ENCODE measurements at regions not wholly inside any gene's neighbourhood (a gene's known extent, or its start where the extent isn't known, plus 50 kb on each side); places are given as distances from the start of the nearest gene placed in this dataset.

DNA sequence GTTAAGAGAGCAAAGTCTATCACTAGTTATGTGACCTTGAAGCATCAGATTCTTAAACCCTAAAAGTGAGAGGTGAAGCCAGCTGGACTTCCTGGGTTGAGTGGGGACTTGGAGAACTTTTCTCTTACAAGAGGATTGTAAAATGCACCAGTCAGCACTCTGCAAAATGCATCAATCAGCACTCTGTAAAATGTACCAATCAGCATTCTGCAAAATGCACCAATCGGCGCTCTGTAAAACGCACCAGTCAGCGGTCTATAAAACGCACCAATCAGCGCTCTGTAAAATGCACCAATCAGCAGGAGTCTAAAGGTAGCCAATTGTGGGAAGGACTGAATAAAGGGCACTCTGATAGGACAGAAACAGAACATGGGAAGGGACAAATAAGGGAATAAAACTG is 291.6 kb upstream of the FAM98A start:
- WGBS (ENCODE audit: insufficient coverage, insufficient replicate concordance, low lambda C conversion rate, missing lambda C conversion rate): 93% methylated on average over 6 of the region's 6 CpGs
- SMC1A ChIA-PET (ENCODE audit: uncharacterized antibody, unreplicated experiment): no interaction called here

More for the DNA sequence above, 291.6 kb upstream of the FAM98A start:
- intact Hi-C loops (cut with micrococcal nuclease; ENCODE audit: unreplicated experiment): no loop called here
- in situ Hi-C loops (cut with MboI): no loop called here
- no peak for DNase-seq (ENCODE audit: low read depth, low spot score)
- Histone ChIP-seq H3K27ac (ENCODE audit: control insufficient read depth, insufficient read depth) (no peak overlapping the region), H3K4me2 (ENCODE audit: control insufficient read depth, insufficient read depth) (no peak overlapping the region), H3K4me3 (no peak overlapping the region), H3K79me2 (ENCODE audit: control insufficient read depth, insufficient read depth, low read length) (no peaks in the 10 kb centered on the region), H3K9ac (ENCODE audit: control insufficient read depth, insufficient read depth, low read length) (no peak overlapping the region), H3K27me3 (replicated peaks in 1 of 2; ENCODE audit: control insufficient read depth in 2 of 2, insufficient read depth in 2 of 2, low read length in 1 of 2) (no peaks in the 10 kb centered on the region), H2AFZ (ENCODE audit: control insufficient read depth, low read depth, low read length) (no peak overlapping the region), H4K20me1 (ENCODE audit: control insufficient read depth, insufficient read depth) (no peaks in the 10 kb centered on the region), H3K9me3 (replicated peaks; ENCODE audit: control insufficient read depth, insufficient read depth, low read length) (no peaks in the 10 kb centered on the region), H3K4me1 (ENCODE audit: control insufficient read depth, insufficient read depth, low read length) (no peaks in the 10 kb centered on the region), H3K36me3 (ENCODE audit: control insufficient read depth in 2 of 2, insufficient read depth in 2 of 2, low read length in 1 of 2) (no peaks in the 10 kb centered on the region)
- BruUV-seq (replicated peaks): no TSS peak
- POLR2A ChIA-PET: no interaction called here
- no peak for ATAC-seq
- no peak for TF ChIP-seq MTA3 (IDR thresholded peaks at IDR 0.05; ENCODE audit: borderline replicate concordance, low read length)
- TF ChIP-seq NFYA (IDR thresholded peaks at IDR 0.05; ENCODE audit: borderline replicate concordance, low read depth, low read length): no peak
- TF ChIP-seq SRF (IDR thresholded peaks at IDR 0.05; ENCODE audit: low read depth in 2 of 2, low read length in 2 of 2): no peak
- TF ChIP-seq, protein P1, sequence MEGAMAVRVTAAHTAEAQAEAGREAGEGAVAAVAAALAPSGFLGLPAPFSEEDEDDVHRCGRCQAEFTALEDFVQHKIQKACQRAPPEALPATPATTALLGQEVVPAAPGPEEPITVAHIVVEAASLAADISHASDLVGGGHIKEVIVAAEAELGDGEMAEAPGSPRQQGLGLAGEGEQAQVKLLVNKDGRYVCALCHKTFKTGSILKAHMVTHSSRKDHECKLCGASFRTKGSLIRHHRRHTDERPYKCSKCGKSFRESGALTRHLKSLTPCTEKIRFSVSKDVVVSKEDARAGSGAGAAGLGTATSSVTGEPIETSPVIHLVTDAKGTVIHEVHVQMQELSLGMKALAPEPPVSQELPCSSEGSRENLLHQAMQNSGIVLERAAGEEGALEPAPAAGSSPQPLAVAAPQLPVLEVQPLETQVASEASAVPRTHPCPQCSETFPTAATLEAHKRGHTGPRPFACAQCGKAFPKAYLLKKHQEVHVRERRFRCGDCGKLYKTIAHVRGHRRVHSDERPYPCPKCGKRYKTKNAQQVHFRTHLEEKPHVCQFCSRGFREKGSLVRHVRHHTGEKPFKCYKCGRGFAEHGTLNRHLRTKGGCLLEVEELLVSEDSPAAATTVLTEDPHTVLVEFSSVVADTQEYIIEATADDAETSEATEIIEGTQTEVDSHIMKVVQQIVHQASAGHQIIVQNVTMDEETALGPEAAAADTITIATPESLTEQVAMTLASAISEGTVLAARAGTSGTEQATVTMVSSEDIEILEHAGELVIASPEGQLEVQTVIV (IDR thresholded peaks at IDR 0.05; ENCODE audit: borderline replicate concordance, partially characterized antibody): no peak
- TF ChIP-seq POU2F2 (IDR thresholded peaks at IDR 0.05; ENCODE audit: borderline replicate concordance, low read depth, low read length): no peak
- TF ChIP-seq CHD2 (IDR thresholded peaks at IDR 0.05; ENCODE audit: borderline replicate concordance, low read depth, low read length): no peak
- no peak for TF ChIP-seq CBX3 (IDR thresholded peaks at IDR 0.05; ENCODE audit: borderline replicate concordance, low read depth)
- no peak for TF ChIP-seq ZNF24 (IDR thresholded peaks at IDR 0.05)
- RAD21 ChIA-PET (ENCODE audit: unreplicated experiment): no interaction called here
- CTCF ChIA-PET: no interaction called here
- FAIRE-seq: no peak

All from GM12878 (cell line).